ENCODE measurements at regions not wholly inside any gene's neighbourhood (a gene's known extent, or its start where the extent isn't known, plus 50 kb on each side); places are given as distances from the start of the nearest gene placed in this dataset.

DNA sequence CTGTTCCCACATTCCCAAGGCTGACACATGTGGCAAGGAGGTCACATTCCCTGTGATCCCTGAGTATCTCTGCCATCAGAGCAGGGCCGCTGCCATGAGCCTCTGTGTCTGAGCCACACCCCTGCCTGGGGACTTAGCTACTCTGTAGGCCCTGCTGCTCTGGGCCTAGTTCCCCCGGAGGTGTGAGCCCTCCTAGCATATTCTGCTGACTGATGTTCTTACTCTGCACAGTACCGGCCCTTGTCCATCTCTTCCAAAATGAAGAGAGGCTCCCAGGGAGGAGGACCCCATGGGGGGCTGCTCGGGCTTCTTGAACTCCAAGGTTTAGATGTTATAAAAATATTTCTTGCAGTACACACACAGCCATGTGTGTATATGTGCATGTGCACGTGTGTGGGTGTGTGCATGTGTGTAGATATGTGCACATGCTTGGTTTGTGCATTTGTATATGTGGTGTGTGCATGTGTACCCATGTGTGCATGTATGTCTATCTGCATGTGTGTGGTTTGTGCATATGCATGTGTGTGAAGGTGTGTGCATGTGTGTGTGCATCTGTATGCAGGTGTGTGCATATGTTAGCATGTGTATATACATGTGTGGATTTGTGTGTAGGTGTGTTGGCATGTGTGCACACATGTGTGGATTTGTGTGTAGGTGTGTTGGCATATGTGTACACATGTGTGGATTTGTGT, 101.2 kb downstream of the ERMARD start:
- H3K79me2 ChIP-seq (ENCODE audit: control insufficient read depth in 1 of 2, insufficient read depth in 2 of 2, low read length in 2 of 2) = no peaks in the 10 kb centered on the region
- ChIA-PET POLR2A (ENCODE audit: partially characterized antibody) (no interaction called here), CTCF (ENCODE audit: partially characterized antibody) (interaction anchor here (0.8 to 11.8 kb wide), 3 partner anchors 9 to 664 kb away, joined by 3 to 85 read pairs (median 3); no protein-coding TSS in a partner anchor)
- H3K27me3 ChIP-seq (replicated peaks in 1 of 4; ENCODE audit: control insufficient read depth in 3 of 4, extremely low read depth in 1 of 4, insufficient read depth in 3 of 4, low read length in 3 of 4) = no peaks in the 10 kb centered on the region
- WGBS, 2 experiments (ENCODE audit: extremely low coverage in 1 of 2, insufficient coverage in 1 of 2, insufficient read length in 1 of 2, insufficient replicate concordance in 2 of 2, low coverage in 1 of 2, low lambda C conversion rate in 2 of 2, missing lambda C conversion rate in 1 of 2) = 90% methylated on average over 5 of the region's 5 CpGs; no CpG with 5 or more reads in 1 of the 2 experiments
- no peak overlapping the region for H2BK15ac ChIP-seq (ENCODE audit: low read length)
- peak overlapping the region; percentile 7 for H4K91ac ChIP-seq (replicated peaks; ENCODE audit: insufficient read length, low read length)
- H3K4ac ChIP-seq (replicated peaks; ENCODE audit: insufficient read length, low read depth, low read length) = no peak overlapping the region
- H3K56ac ChIP-seq (replicated peaks; ENCODE audit: insufficient read length, low read depth, low read length) = no peak overlapping the region
- H3K23ac ChIP-seq (ENCODE audit: insufficient read length) = no peak overlapping the region
- no peak overlapping the region for H3K4me2 ChIP-seq (ENCODE audit: insufficient read depth in 1 of 2, low read depth in 2 of 2, low read length in 2 of 2)
- H4K20me1 ChIP-seq (replicated peaks in 1 of 2; ENCODE audit: control insufficient read depth in 1 of 2, insufficient read depth in 2 of 2, low read length in 2 of 2) = no peaks in the 10 kb centered on the region
- no peak overlapping the region for H3K9ac ChIP-seq (replicated peaks in 1 of 4; ENCODE audit: extremely low read depth in 1 of 4, low read depth in 3 of 4, low read length in 3 of 4)
- no peak overlapping the region for H2BK5ac ChIP-seq (ENCODE audit: low read depth, low read length)
- H4K8ac ChIP-seq (ENCODE audit: extremely low read depth, insufficient read depth, low read length) = no peak overlapping the region
- H3K79me1 ChIP-seq (ENCODE audit: low read depth, low read length) = no peaks in the 10 kb centered on the region
- H3K27ac ChIP-seq (ENCODE audit: low read depth, low read length) = no peak overlapping the region
- H2AFZ ChIP-seq (ENCODE audit: low read length) = 0 out of 2 replicates have a peak overlapping the region, but pooled peaks have one; percentile 50
- H2BK120ac ChIP-seq (replicated peaks; ENCODE audit: low read depth, low read length) = no peak overlapping the region
- peak overlapping the region; percentile 7; the same call in 1 of the 2 replicates for H2AK5ac ChIP-seq (ENCODE audit: low read depth, low read length)
- DNase-seq (ENCODE audit: low read depth in 1 of 2, low spot score in 2 of 2) = peak in 1 of 2 experiments; percentile 33
- H3K18ac ChIP-seq (ENCODE audit: extremely low read depth, low read length) = peak overlapping the region; percentile 24; the same call in 1 of the 2 replicates
- no peak overlapping the region for H3K4me3 ChIP-seq (ENCODE audit: extremely low read depth in 1 of 4, insufficient read depth in 2 of 4, low read depth in 3 of 4, low read length in 4 of 4)
- H4K5ac ChIP-seq (ENCODE audit: insufficient read length, low read depth, low read length) = no peak overlapping the region
- H3K23me2 ChIP-seq (ENCODE audit: low read depth, low read length) = peaks cover 4% of the 10 kb centered on the region
- H3K36me3 ChIP-seq (ENCODE audit: control insufficient read depth in 2 of 4, insufficient read depth in 4 of 4, low read length in 3 of 4) = no peaks in the 10 kb centered on the region
- no peak for FAIRE-seq
- no peak overlapping the region for H3K14ac ChIP-seq (ENCODE audit: insufficient read length)
- H3K4me1 ChIP-seq (replicated peaks in 1 of 4; ENCODE audit: control insufficient read depth in 3 of 4, insufficient read depth in 4 of 4, low read length in 3 of 4) = no peaks in the 10 kb centered on the region; a peak in 1 of 7 replicates
- peaks cover 13 to 20% of the 10 kb centered on the region in 2 experiments; a peak in 3 of 4 replicates for H3K9me3 ChIP-seq (ENCODE audit: insufficient read depth in 2 of 2, low read depth in 1 of 2, low read length in 1 of 2)
- H2BK12ac ChIP-seq (ENCODE audit: low read depth, low read length) = no peak overlapping the region
- no peak overlapping the region for H2BK20ac ChIP-seq (ENCODE audit: low read length)
- TF ChIP-seq TAF1 (IDR thresholded peaks at IDR 0.05; ENCODE audit: low read depth, low read length) = no peak
- TF ChIP-seq, protein P1, sequence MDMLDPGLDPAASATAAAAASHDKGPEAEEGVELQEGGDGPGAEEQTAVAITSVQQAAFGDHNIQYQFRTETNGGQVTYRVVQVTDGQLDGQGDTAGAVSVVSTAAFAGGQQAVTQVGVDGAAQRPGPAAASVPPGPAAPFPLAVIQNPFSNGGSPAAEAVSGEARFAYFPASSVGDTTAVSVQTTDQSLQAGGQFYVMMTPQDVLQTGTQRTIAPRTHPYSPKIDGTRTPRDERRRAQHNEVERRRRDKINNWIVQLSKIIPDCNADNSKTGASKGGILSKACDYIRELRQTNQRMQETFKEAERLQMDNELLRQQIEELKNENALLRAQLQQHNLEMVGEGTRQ (IDR thresholded peaks at IDR 0.05; ENCODE audit: low read length) = no peak
- no peak for TF ChIP-seq ZNF274 (IDR thresholded peaks at IDR 0.05; ENCODE audit: borderline replicate concordance, extremely low read depth, low read length)
- TF ChIP-seq SAP30 (IDR thresholded peaks at IDR 0.05; ENCODE audit: insufficient read depth, insufficient replicate concordance, low read length) = no peak
- TF ChIP-seq, protein P2, sequence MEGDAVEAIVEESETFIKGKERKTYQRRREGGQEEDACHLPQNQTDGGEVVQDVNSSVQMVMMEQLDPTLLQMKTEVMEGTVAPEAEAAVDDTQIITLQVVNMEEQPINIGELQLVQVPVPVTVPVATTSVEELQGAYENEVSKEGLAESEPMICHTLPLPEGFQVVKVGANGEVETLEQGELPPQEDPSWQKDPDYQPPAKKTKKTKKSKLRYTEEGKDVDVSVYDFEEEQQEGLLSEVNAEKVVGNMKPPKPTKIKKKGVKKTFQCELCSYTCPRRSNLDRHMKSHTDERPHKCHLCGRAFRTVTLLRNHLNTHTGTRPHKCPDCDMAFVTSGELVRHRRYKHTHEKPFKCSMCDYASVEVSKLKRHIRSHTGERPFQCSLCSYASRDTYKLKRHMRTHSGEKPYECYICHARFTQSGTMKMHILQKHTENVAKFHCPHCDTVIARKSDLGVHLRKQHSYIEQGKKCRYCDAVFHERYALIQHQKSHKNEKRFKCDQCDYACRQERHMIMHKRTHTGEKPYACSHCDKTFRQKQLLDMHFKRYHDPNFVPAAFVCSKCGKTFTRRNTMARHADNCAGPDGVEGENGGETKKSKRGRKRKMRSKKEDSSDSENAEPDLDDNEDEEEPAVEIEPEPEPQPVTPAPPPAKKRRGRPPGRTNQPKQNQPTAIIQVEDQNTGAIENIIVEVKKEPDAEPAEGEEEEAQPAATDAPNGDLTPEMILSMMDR (IDR thresholded peaks at IDR 0.05; ENCODE audit: control extremely low read depth in 1 of 3, insufficient read depth in 1 of 3, low read depth in 1 of 3, low read length in 3 of 3) = no peak

Measured in H1 (cell line).